Duodenal mucosa (tissue), 2 donors: ENCODE measurements at regions not wholly inside any gene's neighbourhood (a gene's known extent, or its start where the extent isn't known, plus 50 kb on each side); places are given as distances from the start of the nearest gene placed in this dataset.

ENCODE experiments used
- H3K27ac ChIP-seq: one replicate; pipeline ENCODE4 v1.7.0; 2013; ENCODE audit warnings: low read depth, low read length
- H3K27me3 ChIP-seq, 2 donors: one replicate each; pipeline ENCODE4 v1.7.0; 2013; ENCODE audit warnings: low read length in 2 of 2, control low read depth in 1 of 2; ENCODE audit not compliant: insufficient read depth in 2 of 2, control insufficient read depth in 1 of 2
- H3K36me3 ChIP-seq, 2 donors: one replicate each; pipeline ENCODE4 v1.7.0; 2013; ENCODE audit warnings: low read length in 2 of 2, control low read depth in 1 of 2; ENCODE audit not compliant: insufficient read depth in 2 of 2, control insufficient read depth in 1 of 2
- H3K4me1 ChIP-seq, 2 donors: one replicate each; pipeline ENCODE4 v1.7.0; 2013; ENCODE audit warnings: low read length in 2 of 2, control low read depth in 1 of 2; ENCODE audit not compliant: insufficient read depth in 2 of 2, control insufficient read depth in 1 of 2
- H3K4me3 ChIP-seq, 2 donors: one replicate each; pipeline ENCODE4 v1.7.0; 2013; ENCODE audit warnings: low read length in 2 of 2, low read depth in 1 of 2
- H3K9ac ChIP-seq, 2 donors: one replicate each; pipeline ENCODE4 v1.7.0; 2013; ENCODE audit warnings: low read length in 2 of 2, low read depth in 1 of 2
- H3K9me3 ChIP-seq, 2 donors: one replicate each; pipeline ENCODE4 v1.7.0; 2013; ENCODE audit warnings: low read length in 2 of 2, control low read depth in 1 of 2; ENCODE audit not compliant: control insufficient read depth in 1 of 2

DNA sequence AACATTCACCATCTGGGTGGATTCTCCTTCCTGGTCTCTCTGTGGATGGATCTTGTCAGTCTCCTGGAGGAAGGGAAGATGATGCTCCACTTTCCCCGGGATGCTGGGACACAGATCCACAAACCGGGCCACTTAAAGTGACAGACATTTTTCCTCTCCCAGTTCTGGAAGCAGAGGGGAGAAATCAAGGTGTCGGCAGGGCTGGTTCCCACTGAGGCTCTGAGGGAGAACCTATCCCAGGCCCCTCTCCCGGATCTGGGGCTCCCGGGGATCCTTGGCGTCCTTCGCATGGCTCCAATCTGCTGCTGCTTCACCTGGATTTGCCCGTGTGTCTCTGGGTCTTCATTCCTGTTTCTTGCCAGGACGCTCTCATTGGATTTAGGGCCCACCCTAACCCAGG lies 263.1 kb upstream of the TNRC6C start:
- H3K27me3 ChIP-seq: peaks cover 33 to 41% of the 10 kb centered on the region in 2 donors

DNA sequence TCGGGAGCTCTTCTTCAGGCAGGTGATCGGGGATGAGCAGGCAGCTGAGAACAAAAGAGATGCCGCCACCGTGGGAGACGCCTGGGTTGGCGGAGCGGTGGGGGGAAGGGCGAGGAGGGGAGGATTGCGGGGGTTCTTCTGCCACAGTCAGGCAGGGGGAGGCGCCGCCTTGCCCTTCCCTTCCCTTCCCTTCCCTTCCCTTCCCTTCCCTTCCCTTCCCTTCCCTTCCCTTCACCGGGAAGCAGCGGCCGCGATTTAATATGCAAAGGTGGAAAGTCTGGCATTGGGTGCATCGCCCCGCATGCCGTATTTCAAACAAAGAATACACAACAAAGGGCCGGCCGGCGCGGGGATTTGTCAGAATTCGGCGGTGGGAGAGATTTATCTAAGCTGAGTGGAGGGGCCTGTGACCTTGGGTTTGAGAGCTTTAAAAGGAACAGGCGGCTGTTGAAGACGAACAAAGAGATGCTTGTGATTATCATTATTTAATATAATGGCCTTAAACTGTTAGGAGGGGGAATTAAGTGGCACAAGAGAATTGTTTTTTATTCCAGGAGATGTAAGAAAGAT lies 262.3 kb upstream of the TNRC6C start:
- H3K4me1 ChIP-seq: no peaks in the 10 kb centered on the region
- peaks cover 27 to 42% of the 10 kb centered on the region in 2 donors for H3K27me3 ChIP-seq
- no peaks in the 10 kb centered on the region for H3K36me3 ChIP-seq
- H3K9ac ChIP-seq: no peak overlapping the region
- H3K9me3 ChIP-seq: no peaks in the 10 kb centered on the region
- H3K4me3 ChIP-seq: no peak overlapping the region
- H3K27ac ChIP-seq: no peak overlapping the region

More for the DNA sequence above, 263.1 kb upstream of the TNRC6C start:
- H3K4me3 ChIP-seq: no peak overlapping the region
- H3K9me3 ChIP-seq: no peaks in the 10 kb centered on the region
- H3K36me3 ChIP-seq: no peaks in the 10 kb centered on the region
- no peak overlapping the region for H3K9ac ChIP-seq
- H3K4me1 ChIP-seq: no peaks in the 10 kb centered on the region
- H3K27ac ChIP-seq: no peak overlapping the region

DNA sequence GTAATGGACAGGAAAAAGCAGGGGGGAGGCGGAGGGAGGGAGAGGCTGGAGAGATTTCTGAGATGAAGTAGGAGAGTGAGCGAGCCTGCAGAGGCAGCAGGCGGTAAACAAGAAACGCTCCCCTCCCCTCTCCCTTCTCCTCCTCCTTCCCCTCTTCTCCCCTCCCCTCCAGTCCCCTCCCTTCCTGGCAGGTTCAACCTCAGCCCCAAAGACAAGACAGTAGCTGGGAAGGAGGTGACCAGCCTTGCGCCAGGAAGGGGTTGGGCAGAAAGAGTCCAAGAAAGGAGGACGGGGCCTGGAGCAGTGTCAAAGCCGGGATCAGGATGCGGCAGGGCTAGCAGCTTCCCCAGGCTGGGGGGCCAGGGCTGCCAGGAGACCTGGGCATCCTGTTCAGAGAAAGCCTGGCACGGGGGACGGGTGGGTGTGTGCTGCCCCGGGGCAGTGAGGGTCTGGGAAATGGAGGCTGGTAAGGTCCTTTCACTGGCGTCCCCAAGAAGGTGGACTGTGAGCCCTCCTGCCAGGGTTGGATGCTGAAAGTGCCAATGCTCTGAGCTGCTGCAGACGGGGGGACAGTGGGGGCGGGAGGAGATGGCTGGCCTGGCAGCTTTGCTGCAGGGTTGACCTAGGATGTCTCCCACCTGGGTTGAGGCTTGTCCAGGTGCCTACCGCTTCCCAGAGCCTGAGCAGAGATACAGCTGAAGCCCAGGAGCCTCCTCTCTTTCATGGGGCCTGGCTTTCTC lies 261.6 kb upstream of the TNRC6C start:
- Histone ChIP-seq H3K9ac (no peak overlapping the region), H3K9me3 (peaks cover 0 to under 1% of the 10 kb centered on the region in 2 donors), H3K27me3 (peaks cover 24 to 42% of the 10 kb centered on the region in 2 donors), H3K4me3 (no peak overlapping the region), H3K36me3 (no peaks in the 10 kb centered on the region), H3K4me1 (no peaks in the 10 kb centered on the region), H3K27ac (no peak overlapping the region)

DNA sequence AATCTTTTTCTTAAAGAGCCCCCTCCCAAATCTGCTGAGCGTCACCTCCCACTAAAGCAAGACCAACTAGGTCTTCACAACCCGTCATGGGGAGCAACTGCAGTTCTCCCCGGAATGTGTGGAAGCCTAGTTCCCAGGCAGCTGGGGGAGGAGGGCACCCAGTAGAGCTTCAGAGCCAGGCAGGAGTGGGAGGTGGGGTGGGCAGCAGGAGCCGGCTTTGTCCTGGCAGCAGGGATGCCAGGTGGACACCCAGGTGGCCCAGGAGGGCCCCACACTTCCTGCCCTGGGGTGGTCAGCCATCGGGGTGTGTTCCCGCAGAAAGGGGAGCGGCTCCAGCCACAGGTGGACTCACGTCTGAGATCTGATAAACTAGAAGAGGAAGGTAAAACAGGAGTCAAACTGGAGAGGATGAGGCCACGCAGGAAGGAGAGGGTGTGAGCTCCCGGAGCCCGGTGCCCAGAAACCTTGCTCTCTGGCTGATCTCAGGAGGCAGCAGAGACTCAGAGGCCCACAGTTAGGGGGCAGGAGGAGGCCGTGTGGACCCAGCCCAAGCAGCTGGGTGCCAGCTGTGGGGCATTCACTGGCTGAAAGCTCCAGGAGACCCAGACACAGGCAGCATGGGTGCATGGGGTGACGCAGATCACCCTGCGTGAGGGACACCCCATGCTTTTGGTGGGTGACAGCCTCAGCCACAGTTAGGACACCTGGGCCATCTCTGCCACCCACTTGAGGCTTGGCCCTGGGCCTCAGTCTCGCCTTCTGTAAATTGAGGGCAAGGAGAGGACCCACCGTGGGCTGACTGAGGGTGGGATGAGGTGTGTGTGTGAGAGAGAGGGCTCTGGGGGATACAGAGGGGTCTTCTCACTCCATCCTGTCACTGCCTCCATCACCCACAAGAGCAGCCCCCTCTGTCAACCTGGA lies 260.8 kb upstream of the TNRC6C start:
- Histone ChIP-seq H3K4me1 (no peaks in the 10 kb centered on the region), H3K9me3 (peaks cover 0 to 6% of the 10 kb centered on the region in 2 donors), H3K36me3 (no peaks in the 10 kb centered on the region), H3K27me3 (peaks cover 23 to 42% of the 10 kb centered on the region in 2 donors), H3K4me3 (no peak overlapping the region), H3K9ac (no peak overlapping the region), H3K27ac (no peak overlapping the region)

DNA sequence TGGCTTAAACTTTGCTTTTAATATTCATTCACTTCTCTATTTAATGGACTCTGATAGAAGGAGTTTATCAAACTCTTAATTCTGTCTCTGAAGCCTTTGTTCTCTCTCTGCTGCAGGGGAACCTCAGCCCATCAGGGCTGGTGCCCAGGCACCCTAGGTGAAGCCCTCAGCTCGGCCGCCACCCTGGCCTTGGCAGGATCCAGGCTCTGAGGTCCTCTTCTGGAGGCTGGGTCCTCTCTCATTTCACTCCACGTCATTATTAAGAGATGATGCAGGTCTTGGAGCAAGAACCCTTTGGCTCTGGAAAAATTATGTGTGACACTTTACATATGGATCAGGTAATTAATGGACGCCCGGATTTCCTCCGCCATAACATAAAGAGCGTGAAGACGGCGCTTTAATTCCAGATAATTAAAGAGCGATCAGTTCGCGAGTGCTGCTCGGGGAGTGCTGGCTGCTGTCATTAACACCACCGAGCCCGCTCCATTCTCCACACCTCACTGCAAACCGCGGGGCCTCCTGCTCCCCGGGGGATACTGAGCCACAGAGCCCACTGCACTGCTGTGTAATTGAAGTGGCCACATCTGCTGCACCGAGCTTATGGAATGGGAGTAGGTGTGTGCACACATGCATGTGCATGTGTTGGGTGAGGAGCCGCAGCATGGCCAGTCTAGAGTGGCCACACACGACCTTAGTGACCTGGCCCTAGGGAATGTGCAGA lies 259.4 kb upstream of the TNRC6C start:
- H3K4me1 ChIP-seq: no peaks in the 10 kb centered on the region
- H3K9ac ChIP-seq: no peak overlapping the region
- no peaks in the 10 kb centered on the region for H3K36me3 ChIP-seq
- H3K9me3 ChIP-seq: peaks cover 10 to 17% of the 10 kb centered on the region in 2 donors
- no peak overlapping the region for H3K4me3 ChIP-seq
- H3K27ac ChIP-seq: no peak overlapping the region
- H3K27me3 ChIP-seq: peaks cover 18 to 42% of the 10 kb centered on the region in 2 donors

DNA sequence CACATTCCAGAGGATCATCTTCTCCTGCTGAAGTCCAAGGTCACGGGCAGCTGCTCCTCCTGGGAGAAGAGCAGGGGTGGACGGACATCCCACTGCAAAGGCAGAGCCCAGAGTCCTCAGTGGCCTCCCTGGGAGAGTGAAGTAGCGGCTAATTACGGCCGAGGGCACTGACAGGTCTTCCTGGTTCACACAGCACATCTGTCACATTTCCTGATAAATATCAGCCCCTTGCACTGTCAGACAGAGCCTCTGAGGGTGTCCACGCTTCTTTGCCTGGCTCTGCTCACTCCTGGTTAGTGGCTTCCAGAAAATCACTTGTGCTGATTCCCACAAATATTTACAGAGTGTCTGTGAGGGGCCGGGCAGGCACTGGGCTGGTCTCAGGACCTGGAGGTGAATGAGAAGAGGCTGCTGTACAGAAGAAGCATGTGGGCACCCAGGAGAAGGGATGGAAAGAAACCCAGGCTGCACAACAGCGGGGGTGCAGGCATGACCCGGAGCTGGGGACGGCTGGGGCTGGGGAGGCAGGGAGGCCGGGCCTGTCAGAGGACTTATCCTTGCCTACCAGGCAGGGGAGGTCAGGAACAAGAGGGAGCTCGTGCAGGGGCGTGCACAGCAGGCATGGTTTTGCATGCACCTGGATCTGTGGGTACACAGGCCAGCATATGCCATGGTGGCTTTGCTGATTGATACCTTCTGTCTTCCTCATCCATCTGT lies 258.2 kb upstream of the TNRC6C start:
- peaks cover 19 to 29% of the 10 kb centered on the region in 2 donors for H3K9me3 ChIP-seq
- no peak overlapping the region for H3K4me3 ChIP-seq
- H3K27ac ChIP-seq: no peak overlapping the region
- H3K4me1 ChIP-seq: no peaks in the 10 kb centered on the region
- H3K27me3 ChIP-seq: peaks cover 11 to 33% of the 10 kb centered on the region in 2 donors
- no peak overlapping the region for H3K9ac ChIP-seq
- no peaks in the 10 kb centered on the region for H3K36me3 ChIP-seq

DNA sequence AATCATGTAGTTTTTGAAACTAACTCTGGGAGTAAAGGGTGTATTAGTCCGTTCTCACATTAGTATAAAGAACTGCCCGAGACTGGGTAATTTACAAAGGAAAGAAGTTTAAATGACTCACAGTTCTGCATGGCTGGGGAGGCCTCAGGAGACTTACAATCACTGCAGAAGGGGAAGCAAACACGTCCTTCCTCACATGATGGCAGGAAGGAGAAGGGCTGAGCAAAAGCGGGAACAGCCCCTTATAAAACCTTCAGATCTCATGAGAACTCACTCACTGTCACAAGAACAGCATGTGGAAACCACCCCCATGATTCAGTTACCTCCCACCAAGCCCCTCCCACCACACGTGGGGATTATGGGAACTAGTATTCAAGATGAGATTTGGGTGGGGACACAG lies 256.5 kb upstream of the TNRC6C start:
- H3K4me3 ChIP-seq: no peak overlapping the region
- H3K9me3 ChIP-seq: peaks cover 20 to 30% of the 10 kb centered on the region in 2 donors
- no peaks in the 10 kb centered on the region for H3K36me3 ChIP-seq
- H3K27ac ChIP-seq: no peak overlapping the region
- H3K27me3 ChIP-seq: peaks cover 7 to 21% of the 10 kb centered on the region in 2 donors
- no peaks in the 10 kb centered on the region for H3K4me1 ChIP-seq
- H3K9ac ChIP-seq: no peak overlapping the region

DNA sequence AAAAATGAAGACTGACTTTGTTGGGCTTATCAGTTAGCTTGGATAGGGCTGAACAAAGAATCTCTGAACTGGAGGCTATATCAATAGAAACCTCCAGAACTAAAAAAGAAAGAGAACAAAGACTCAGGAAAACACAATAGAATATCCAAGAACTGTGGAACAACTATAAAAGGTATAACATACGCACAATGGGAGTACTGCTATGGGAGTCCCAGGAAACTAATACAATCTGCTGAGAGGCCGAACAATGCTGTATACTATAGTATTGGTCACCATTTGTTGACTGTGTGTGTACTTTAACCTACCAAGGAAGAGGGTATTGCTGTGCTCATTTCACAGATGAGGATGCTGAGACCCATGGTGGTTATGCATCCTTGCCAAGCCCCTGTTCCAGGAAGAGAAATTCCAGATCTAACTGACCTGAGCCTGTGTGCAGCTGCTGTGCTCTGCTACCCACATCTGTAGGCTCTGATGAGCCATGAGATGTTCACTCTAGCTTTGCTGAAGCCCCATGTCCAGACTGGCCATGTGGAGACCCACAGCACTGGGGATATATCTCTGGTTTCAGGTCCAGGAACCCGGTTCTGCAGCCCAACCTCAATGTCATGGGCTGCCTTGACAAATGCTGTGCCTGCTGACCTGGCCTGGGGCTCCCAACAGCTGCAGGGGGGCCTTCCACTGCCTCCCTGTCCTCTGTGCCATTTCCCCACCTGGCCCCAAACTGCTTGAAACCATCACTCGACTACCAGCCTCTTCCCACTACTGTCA lies 254.3 kb upstream of the TNRC6C start:
- no peaks in the 10 kb centered on the region for H3K4me1 ChIP-seq
- H3K27me3 ChIP-seq: peaks cover 0 to 6% of the 10 kb centered on the region in 2 donors
- no peak overlapping the region for H3K4me3 ChIP-seq
- no peak overlapping the region for H3K27ac ChIP-seq
- no peak overlapping the region for H3K9ac ChIP-seq
- H3K9me3 ChIP-seq: peaks cover 20 to 30% of the 10 kb centered on the region in 2 donors
- no peaks in the 10 kb centered on the region for H3K36me3 ChIP-seq

DNA sequence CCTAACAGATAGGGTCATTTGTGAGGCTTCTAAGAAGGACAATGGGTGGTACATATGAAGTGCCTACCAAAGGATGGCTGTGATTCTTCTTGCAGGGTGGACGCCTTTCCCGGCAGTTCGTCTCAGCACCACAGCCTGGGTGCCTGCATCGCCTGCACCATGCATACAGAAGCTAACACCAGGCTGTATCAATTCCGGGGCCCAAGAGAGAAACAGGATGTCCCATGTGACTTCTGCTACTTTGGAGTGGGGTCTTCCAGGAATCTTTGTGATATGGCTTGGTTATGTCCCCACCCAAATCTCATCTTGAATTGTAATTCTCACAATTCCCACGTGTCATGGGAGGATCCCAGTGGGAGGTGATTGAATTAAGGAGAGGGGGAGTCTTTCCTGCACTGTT lies 251.6 kb upstream of the TNRC6C start:
- no peak overlapping the region for H3K4me3 ChIP-seq
- no peaks in the 10 kb centered on the region for H3K36me3 ChIP-seq
- no peaks in the 10 kb centered on the region for H3K4me1 ChIP-seq
- no peak overlapping the region for H3K9ac ChIP-seq
- H3K9me3 ChIP-seq: peaks cover 20 to 29% of the 10 kb centered on the region in 2 donors
- H3K27ac ChIP-seq: no peak overlapping the region
- H3K27me3 ChIP-seq: no peaks in the 10 kb centered on the region
